ENCODE measurements at regions not wholly inside any gene's neighbourhood (a gene's known extent, or its start where the extent isn't known, plus 50 kb on each side); places are given as distances from the start of the nearest gene placed in this dataset.

GRCh38 chr2:221283896-221284545, 288.1 kb downstream of the EPHA4 start:
- no peak for DNase-seq (ENCODE audit: extremely low spot score, unreplicated experiment)
- no peak overlapping the region for H3K4me3 Mint-ChIP-seq
- H3K36me3 Mint-ChIP-seq, result no peaks in the 10 kb centered on the region
- no peaks in the 10 kb centered on the region for H3K27me3 Mint-ChIP-seq
- H3K4me1 Mint-ChIP-seq (ENCODE audit: unreplicated experiment), result peaks cover 16% of the 10 kb centered on the region
- no peak for TF ChIP-seq CTCF (conservative IDR thresholded peaks at IDR 0.05)
- H3K27ac Mint-ChIP-seq, result no peak overlapping the region
- H3K9me3 Mint-ChIP-seq, result peaks cover 12% of the 10 kb centered on the region

DNA sequence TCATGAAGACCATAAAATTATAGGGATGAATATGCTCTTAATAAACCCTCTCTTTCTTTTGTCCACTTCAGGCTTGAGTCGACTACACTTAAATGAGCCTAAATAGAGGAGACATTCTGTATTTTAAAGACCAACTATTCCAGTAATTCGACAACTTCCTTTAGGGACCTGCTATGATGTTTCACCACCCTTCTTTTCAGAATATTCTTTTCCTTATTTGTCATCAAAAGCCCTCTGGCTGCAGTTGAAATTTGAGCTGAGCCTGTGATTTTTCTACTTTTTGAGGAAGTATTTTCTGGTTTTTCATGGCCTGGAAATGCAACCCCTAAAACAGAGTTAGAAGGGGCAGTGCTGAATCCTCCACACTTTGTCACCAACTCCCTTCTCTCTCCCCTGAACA, 287.0 kb downstream of the EPHA4 start:
- no peaks in the 10 kb centered on the region for H3K27me3 Mint-ChIP-seq
- no peak for TF ChIP-seq CTCF (conservative IDR thresholded peaks at IDR 0.05)
- peaks cover 16% of the 10 kb centered on the region for H3K4me1 Mint-ChIP-seq (ENCODE audit: unreplicated experiment)
- H3K36me3 Mint-ChIP-seq, result no peaks in the 10 kb centered on the region
- H3K4me3 Mint-ChIP-seq, result no peak overlapping the region
- no peak for DNase-seq (ENCODE audit: extremely low spot score, unreplicated experiment)
- peaks cover 12% of the 10 kb centered on the region for H3K9me3 Mint-ChIP-seq
- H3K27ac Mint-ChIP-seq, result peak overlapping the region; percentile 30

DNA sequence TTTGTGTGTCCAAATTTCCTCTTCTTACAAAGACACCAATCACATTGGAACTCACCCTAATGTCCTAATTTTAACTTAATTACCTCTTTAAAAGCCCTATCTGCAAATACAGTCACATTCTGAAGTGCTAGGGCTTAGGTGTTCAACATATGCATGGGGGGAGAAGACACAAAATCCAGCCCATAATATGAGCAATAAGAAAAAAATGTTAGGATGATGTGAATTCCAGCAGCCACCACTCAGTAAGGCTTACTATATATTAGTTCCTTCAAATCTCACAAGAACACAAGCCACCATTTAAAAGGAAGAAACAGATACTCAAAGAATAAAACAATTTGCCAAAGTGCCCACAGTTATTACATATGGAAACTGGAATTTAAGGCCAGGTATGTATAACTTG, 285.7 kb downstream of the EPHA4 start:
- DNase-seq (ENCODE audit: extremely low spot score, unreplicated experiment), result no peak
- H3K9me3 Mint-ChIP-seq, result peaks cover 12% of the 10 kb centered on the region
- H3K27me3 Mint-ChIP-seq, result no peaks in the 10 kb centered on the region
- H3K27ac Mint-ChIP-seq, result no peak overlapping the region
- TF ChIP-seq CTCF (conservative IDR thresholded peaks at IDR 0.05), result no peak
- H3K36me3 Mint-ChIP-seq, result no peaks in the 10 kb centered on the region
- peaks cover 16% of the 10 kb centered on the region for H3K4me1 Mint-ChIP-seq (ENCODE audit: unreplicated experiment)
- H3K4me3 Mint-ChIP-seq, result no peak overlapping the region

- no peak overlapping the region for H3K4me3 Mint-ChIP-seq
- peaks cover 16% of the 10 kb centered on the region for H3K4me1 Mint-ChIP-seq (ENCODE audit: unreplicated experiment)
- TF ChIP-seq CTCF (conservative IDR thresholded peaks at IDR 0.05), result no peak
- H3K27me3 Mint-ChIP-seq, result no peaks in the 10 kb centered on the region
- H3K9me3 Mint-ChIP-seq, result peaks cover 12% of the 10 kb centered on the region
- no peak for DNase-seq (ENCODE audit: extremely low spot score, unreplicated experiment)
- H3K27ac Mint-ChIP-seq, result no peak overlapping the region
- no peaks in the 10 kb centered on the region for H3K36me3 Mint-ChIP-seq
Measured at GRCh38 chr2:221289389-221289788, 282.7 kb downstream of the EPHA4 start.

DNA sequence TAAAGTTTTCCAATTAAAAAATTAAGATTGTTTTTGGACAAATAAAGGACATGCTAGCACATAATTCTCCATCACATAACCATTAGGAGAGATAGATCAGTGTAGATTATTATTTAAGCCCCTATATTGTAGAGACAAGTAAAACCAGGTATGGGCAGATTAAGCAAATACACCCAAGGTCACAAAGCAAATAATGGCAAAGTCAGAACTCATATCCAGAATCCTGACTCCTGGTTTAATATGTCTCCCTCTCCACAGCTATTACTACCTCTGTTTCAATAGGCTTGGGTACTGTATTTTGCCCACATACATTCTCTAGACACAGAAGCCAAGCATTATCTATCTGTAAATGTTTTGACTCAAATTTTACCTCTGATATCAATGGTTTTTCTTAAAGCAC, 282.3 kb downstream of the EPHA4 start:
- Mint-ChIP-seq H3K27ac (no peak overlapping the region), H3K27me3 (no peaks in the 10 kb centered on the region), H3K4me3 (no peak overlapping the region), H3K4me1 (ENCODE audit: unreplicated experiment) (peaks cover 14% of the 10 kb centered on the region), H3K9me3 (peaks cover 10% of the 10 kb centered on the region), H3K36me3 (no peaks in the 10 kb centered on the region)
- DNase-seq (ENCODE audit: extremely low spot score, unreplicated experiment), result no peak
- no peak for TF ChIP-seq CTCF (conservative IDR thresholded peaks at IDR 0.05)
